SW 1271 (cell line): ENCODE measurements at regions not wholly inside any gene's neighbourhood (a gene's known extent, or its start where the extent isn't known, plus 50 kb on each side); places are given as distances from the start of the nearest gene placed in this dataset.

ENCODE experiments used
- DNase-seq, 2 experiments: peaks; one replicate each; lab custom pipeline; 2025; lab: John Stamatoyannopoulos, UW

DNA sequence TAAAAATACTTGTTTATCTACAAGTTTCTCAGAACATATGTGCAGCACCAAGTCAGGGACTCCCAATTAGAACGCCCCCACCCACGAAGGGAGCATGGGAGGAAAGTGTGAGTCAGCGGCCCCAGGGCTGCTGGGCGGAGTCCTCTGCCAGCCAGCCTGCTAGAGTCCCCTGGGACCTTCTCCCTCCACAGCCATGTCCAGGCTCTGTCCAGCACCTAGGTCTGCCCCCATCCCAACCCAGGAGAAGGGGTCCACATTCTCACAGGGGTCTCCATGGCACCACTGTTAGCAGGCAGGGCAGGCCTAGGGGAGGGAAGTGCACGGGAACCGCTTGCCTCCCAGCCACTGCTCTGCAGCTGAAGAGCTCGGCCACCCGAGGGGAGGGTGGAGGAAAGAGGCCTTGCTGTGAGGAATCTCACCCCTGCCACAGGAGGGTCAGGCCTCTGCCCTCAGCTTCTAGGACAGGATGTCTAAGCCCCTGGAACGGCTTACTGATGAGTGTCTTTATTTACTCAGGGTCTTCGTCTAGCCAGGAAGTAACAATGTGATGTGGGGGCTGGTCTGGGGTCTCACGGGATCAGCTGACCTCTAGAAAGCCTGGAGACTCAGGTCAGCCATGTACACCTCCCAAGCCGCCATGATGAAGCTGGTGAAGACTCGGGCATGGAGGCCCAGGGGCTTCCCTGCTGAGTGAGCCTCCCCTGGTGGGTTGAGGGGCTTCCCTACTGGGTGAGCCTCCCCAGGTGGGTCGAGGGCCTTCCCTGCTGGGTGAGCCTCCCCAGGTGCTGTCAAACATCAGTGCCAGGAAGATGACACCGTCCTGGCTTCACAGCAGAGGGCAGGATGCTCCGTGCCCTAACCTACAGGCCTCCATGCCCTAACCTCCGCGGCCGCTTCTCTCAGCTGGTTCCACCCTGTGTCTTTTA, 190.3 kb downstream of the RBFOX3 start:
- DNase-seq, result no peak

DNA sequence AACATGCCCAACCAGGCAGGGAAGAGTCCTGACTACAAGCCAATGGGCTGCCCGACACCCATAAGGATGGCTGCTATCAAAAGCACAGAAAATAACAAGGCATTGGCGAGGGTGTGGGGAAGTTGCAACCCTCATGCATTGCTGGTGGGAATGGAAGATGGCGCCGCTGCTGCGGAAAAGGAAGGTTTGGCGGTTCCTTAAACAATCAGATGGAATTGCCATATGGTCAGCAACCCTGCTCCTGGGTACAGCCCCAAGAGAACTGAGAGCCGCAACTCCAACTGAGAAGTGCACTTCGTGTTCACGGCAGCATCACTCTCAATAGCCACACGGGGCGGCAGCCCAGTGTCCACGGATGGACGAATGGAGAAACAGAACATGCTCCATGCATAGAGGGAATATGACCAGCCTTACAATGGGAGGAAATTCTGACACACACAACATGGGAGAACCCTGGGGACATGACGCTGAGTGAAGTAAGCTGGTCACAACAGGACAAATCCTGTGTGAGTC, 193.3 kb downstream of the RBFOX3 start:
- no peak for DNase-seq

- DNase-seq, result no peak
These were observed 194.9 kb downstream of the RBFOX3 start for GRCh38 chr17:79415909-79416308.

GRCh38 chr17:79415365-79415764, 195.5 kb downstream of the RBFOX3 start:
- DNase-seq, result no peak

GRCh38 chr17:79414793-79415211, 196.0 kb downstream of the RBFOX3 start:
- DNase-seq, result no peak

DNA sequence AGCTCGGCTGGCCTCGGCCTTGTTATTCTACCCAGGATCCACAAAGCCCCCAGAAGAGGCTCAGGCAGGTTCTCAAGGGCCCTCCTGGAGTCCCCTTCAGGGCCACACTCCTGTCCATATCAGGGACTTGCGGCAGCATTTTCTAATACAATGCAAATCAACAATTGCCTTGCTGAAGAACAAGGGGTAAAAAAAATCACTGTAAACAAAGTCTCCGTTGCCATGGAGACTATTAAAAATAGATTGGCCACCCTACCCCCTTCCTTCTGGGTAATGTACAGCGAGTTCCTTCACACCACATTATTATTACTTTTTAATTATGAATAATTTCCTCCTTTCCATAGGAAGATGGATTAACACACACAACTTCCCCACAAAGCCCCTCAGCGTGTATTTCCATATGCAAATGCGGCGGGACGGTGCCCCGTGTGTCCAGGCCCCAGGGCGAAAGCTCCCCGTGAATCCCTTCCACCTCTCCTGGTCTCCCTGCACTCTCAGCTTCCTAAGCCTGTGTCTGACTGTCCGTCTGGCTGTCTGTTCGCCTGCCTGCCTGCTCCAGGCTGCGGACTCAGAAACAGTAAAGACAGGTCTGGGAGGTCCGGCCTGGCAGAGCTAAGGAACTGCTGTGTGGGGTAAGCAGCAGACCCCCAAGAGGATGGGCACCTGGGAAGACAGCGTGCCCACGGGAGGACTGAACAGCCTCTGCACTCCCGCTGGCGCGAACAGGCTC, 196.6 kb downstream of the RBFOX3 start:
- no peak for DNase-seq

DNA sequence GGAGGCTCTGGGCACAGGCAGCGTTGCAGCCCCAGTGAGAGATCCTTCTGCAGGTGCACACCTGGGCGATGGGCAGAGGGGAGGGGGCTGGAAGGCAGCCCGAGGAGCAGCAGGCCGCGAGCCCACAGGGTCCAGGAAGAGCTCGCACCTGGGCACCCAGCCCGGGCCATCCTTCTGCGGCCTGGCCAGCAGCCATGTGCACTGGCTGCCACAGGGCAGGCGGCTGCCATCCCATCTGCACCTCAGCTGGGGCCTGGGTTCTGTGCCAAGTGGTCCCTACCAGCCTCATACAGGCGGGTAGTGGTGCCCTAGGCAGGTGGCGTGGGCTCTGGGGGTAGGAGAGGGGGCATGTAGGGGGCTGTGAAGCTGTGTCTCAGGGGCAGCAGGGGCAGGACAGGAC, 197.2 kb downstream of the RBFOX3 start:
- DNase-seq, result no peak

DNA sequence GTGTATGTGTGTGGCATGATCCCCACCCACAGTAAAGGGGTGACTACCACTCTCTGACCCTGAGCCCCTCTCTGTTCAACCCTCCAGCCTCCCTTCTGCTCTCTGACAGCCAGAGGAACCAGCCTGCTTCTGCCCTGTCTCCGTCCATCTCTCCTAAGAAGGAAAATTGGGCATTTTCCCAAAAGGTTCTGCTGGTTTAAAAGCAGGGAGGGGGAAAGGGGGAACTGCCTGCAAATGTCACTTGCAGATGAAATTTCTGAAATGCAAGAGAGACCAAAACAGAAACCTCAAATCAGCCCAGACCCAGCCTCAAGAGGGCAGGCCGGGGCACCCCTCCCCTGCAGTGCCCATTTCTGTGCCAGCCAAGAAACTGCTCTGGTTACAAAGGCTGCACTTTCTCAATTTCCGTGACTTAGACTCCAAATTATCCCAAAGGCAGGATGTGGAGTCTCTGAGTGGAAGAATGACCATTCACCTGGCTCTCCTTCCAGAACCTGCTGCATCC, 197.9 kb downstream of the RBFOX3 start:
- no peak for DNase-seq

- no peak for DNase-seq
These were observed 198.7 kb downstream of the RBFOX3 start for GRCh38 chr17:79412110-79412509.

GRCh38 chr17:79411419-79411818, 199.4 kb downstream of the RBFOX3 start:
- DNase-seq, result no peak

GRCh38 chr17:79410681-79411080, 200.2 kb downstream of the RBFOX3 start:
- no peak for DNase-seq

GRCh38 chr17:79408251-79408650, 202.6 kb downstream of the RBFOX3 start:
- no peak for DNase-seq

DNA sequence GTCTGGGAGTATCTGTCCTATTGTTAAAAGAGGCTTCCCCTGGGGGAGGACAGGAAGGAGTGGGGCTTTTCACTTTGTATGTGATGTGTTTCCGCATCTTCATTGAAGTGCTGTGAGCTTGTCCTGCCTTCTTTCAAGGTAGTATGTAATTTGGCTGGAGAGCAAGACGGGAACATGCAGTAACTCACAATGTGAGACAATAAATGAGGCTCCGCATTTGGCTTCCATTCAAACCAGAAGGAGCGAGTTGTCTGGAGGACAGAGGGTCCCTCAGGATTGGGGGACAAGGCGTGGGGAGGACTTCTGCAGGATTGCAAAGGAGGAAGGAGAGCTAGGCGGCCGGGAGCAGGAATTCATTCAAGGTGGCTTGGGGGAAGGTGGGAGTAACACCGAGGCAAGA, 203.5 kb downstream of the RBFOX3 start:
- DNase-seq, result no peak

DNA sequence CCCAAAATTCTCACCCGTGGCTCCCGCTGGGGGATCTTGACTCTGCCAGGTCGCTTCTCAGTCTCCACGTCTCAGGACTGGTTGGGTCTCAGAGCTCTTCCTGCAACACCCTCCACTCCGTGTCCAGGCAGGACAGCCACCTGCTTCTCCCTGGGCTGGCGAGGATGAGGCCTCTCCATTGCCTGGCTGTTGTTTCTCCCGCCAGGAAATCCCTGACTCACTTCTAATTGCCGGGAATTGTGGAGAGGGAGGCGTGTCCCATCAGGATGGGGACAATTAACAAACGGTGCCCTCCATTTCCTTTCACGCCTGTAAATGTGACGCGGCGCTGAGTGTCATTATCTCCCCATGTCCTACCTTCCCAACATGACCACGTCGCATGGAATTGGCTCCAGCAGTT, 204.5 kb downstream of the RBFOX3 start:
- no peak for DNase-seq

- no peak for DNase-seq
These were observed 205.0 kb downstream of the RBFOX3 start for GRCh38 chr17:79405823-79406222.

GRCh38 chr17:79404136-79404911, 206.5 kb downstream of the RBFOX3 start:
- DNase-seq, result no peak

DNA sequence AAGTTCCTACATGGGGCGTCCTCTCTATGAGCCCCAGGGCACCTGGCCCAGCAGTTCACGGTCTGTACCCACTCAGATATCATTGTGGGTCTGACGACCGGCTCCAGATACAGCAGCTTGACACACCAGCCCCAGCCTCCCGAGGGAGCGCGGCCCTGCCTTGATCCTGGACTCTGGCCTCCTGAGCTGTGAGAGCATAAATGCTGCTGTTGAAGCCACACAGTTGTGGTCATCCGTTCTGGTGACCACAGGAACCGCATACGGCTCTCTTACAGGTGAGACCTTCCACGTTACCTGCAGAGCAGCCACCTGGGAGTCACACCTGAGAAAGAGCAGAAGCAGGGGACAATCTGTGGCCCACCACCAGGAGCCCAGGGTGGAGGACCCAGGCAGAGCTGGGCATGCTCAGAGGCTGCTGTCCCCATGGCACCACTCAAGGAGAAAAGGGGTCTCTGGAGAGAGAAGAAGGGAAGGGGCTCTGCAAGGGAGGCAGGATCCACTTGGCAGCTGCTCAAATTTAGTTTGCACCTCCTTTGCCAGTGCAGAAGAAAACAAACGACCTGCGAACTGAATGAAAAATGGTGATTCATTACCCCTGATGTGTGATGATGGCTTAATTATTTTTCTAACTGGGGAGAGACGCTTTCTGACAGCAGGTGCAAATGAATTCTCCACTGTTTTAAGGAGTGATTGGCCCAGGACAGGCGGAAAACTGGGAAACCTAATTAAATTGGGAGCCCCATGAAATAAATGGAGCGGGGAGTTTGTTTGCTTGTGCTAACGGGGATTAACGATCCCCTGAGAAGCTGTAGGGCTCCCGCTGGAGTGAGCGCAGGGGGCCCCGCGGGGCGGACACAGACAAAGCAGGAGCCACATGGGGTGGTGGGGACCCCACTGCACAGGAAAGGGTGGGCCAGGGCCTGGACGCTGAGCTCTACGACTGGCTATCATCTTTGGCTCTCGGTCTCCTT, 208.9 kb downstream of the RBFOX3 start:
- no peak for DNase-seq

GRCh38 chr17:79400989-79401703, 209.7 kb downstream of the RBFOX3 start:
- DNase-seq, result peak in 1 of 2 experiments; percentile 35

DNA sequence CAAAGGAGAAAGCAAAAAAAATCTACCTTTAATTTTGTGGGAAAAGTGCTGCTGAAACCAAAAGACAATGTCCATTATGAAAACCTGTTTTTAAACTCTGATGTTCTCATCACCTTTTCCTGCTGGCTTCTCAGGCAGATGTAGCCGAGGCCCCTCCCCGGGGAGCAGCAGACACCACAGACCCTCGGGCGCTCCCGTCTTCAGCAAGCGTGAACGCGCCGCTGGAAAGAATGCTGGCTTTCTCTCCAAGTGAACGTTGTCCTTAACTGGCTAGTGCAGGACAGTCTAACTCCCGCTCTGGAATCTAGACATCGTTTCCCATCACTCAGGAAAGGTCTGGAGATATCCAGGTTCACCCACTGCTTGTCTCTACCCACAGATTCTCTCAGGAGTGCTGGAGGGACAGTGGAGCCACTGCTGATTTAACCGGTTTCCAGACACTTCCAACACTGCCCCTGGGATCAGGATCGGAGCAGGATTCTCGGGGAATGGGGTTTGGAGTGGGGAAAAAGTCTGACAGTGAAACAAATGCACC, 211.2 kb downstream of the RBFOX3 start:
- DNase-seq, result no peak

- no peak for DNase-seq
These were observed 212.4 kb downstream of the RBFOX3 start for GRCh38 chr17:79398441-79398840.
